KOPT-K1 (cell line): ENCODE measurements at regions not wholly inside any gene's neighbourhood (a gene's known extent, or its start where the extent isn't known, plus 50 kb on each side); places are given as distances from the start of the nearest gene placed in this dataset.
"Not testable (repeated sequence)": the region's sequence is repeated elsewhere in the genome, so short reads cannot be mapped to it uniquely, and the experiment has no call there.

ENCODE experiments used
- H3K27ac ChIP-seq: fragments of 200-600 bp; sonication (generic); 2 replicates; pipeline ENCODE4 v1.5.1; 2016; ENCODE audit warnings: antibody characterized with exemption, mild to moderate bottlenecking, low read depth, low read length; ENCODE audit not compliant: poor library complexity, severe bottlenecking
- H3K36me3 ChIP-seq: fragments of 200-600 bp; sonication (generic); 2 replicates; pipeline ENCODE4 v1.5.1; 2017; ENCODE audit warnings: antibody characterized with exemption, mild to moderate bottlenecking, low read length, moderate library complexity; ENCODE audit not compliant: insufficient read depth
- H3K9me3 ChIP-seq: fragments of 200-600 bp; sonication (generic); 2 replicates; pipeline ENCODE4 v1.5.1; 2017; ENCODE audit warnings: antibody characterized with exemption, low read length, mild to moderate bottlenecking; ENCODE audit not compliant: insufficient read depth, poor library complexity, severe bottlenecking

GRCh38 chr15:69556344-69556743 is 103.7 kb downstream of the RPLP1 start:
- no peak overlapping the region for H3K27ac ChIP-seq
- H3K36me3 ChIP-seq = no peaks in the 10 kb centered on the region
- H3K9me3 ChIP-seq = peaks cover 17% of the 10 kb centered on the region

GRCh38 chr15:69557020-69557706 is 104.5 kb downstream of the RPLP1 start:
- peaks cover 9% of the 10 kb centered on the region for H3K9me3 ChIP-seq
- no peak overlapping the region for H3K27ac ChIP-seq

GRCh38 chr15:69557707-69558409 is 105.2 kb downstream of the RPLP1 start:
- Histone ChIP-seq H3K36me3 (no peaks in the 10 kb centered on the region), H3K27ac (no peak overlapping the region), H3K9me3 (peaks cover 2% of the 10 kb centered on the region)

More at GRCh38 chr15:69557020-69557706, 104.5 kb downstream of the RPLP1 start:
- H3K36me3 ChIP-seq = no peaks in the 10 kb centered on the region

- Histone ChIP-seq H3K36me3 (no peaks in the 10 kb centered on the region), H3K9me3 (no peaks in the 10 kb centered on the region), H3K27ac (no peak overlapping the region)
These were observed 107.0 kb downstream of the RPLP1 start for GRCh38 chr15:69559440-69560190.

GRCh38 chr15:69561071-69561784 is 108.6 kb downstream of the RPLP1 start:
- H3K36me3 ChIP-seq = no peaks in the 10 kb centered on the region
- H3K27ac ChIP-seq = no peak overlapping the region
- H3K9me3 ChIP-seq = no peaks in the 10 kb centered on the region

- Histone ChIP-seq H3K27ac (no peak overlapping the region), H3K36me3 (no peaks in the 10 kb centered on the region), H3K9me3 (no peaks in the 10 kb centered on the region)
These were observed 109.5 kb downstream of the RPLP1 start for GRCh38 chr15:69562116-69562515.

- H3K27ac ChIP-seq = no peak overlapping the region
- no peaks in the 10 kb centered on the region for H3K9me3 ChIP-seq
- no peaks in the 10 kb centered on the region for H3K36me3 ChIP-seq
These were observed 109.9 kb downstream of the RPLP1 start for GRCh38 chr15:69562564-69562963.

- Histone ChIP-seq H3K27ac (no peak overlapping the region), H3K9me3 (no peaks in the 10 kb centered on the region), H3K36me3 (no peaks in the 10 kb centered on the region)
These were observed 112.5 kb downstream of the RPLP1 start for GRCh38 chr15:69565066-69565655.

- not testable (repeated sequence) for H3K27ac ChIP-seq, H3K36me3 ChIP-seq, H3K9me3 ChIP-seq
These were observed 114.7 kb downstream of the RPLP1 start for GRCh38 chr15:69567238-69567760.

- Histone ChIP-seq H3K36me3 (no peaks in the 10 kb centered on the region), H3K27ac (no peak overlapping the region), H3K9me3 (no peaks in the 10 kb centered on the region)
These were observed 115.8 kb downstream of the RPLP1 start for GRCh38 chr15:69568173-69569009.

- no peaks in the 10 kb centered on the region for H3K36me3 ChIP-seq
- no peak overlapping the region for H3K27ac ChIP-seq
- H3K9me3 ChIP-seq = no peaks in the 10 kb centered on the region
These were observed 117.8 kb downstream of the RPLP1 start for GRCh38 chr15:69570454-69570853.

- H3K27ac ChIP-seq = no peak overlapping the region
- no peaks in the 10 kb centered on the region for H3K36me3 ChIP-seq
- no peaks in the 10 kb centered on the region for H3K9me3 ChIP-seq
These were observed 118.4 kb downstream of the RPLP1 start for GRCh38 chr15:69570997-69571396.

GRCh38 chr15:69573278-69573677 is 120.7 kb downstream of the RPLP1 start:
- not testable (repeated sequence) for H3K36me3 ChIP-seq, H3K9me3 ChIP-seq, H3K27ac ChIP-seq
